HL-60 (cell line): ENCODE measurements at regions not wholly inside any gene's neighbourhood (a gene's known extent, or its start where the extent isn't known, plus 50 kb on each side); places are given as distances from the start of the nearest gene placed in this dataset.

Experiments used
- DNase-seq, 2 experiments: peaks; one replicate each; pipeline ENCODE4 v3.0.0-alpha.2; 2010 to 2020; ENCODE audit warnings: low read depth in 1 of 2, low spot score in 1 of 2
- H3K27ac ChIP-seq: fragments of 250-450 bp; sonication (Bioruptor Pico); replicated peaks from 2 replicates; pipeline ENCODE4 v1.5.1; 2020; ENCODE audit warnings: mild to moderate bottlenecking, moderate library complexity
- H3K27me3 ChIP-seq: fragments of 250-450 bp; sonication (Bioruptor Pico); 2 replicates; pipeline ENCODE4 v1.5.1; 2021; ENCODE audit warnings: mild to moderate bottlenecking, moderate library complexity; ENCODE audit not compliant: insufficient read depth, poor library complexity, severe bottlenecking
- H3K4me3 ChIP-seq: replicated peaks from 2 replicates; pipeline ENCODE4 v1.5.1; 2011; ENCODE audit warnings: mild to moderate bottlenecking, control low read depth, low read length; ENCODE audit not compliant: insufficient read depth
- GABPA ChIP-seq: IDR thresholded peaks from 2 replicates; pipeline ENCODE4 v1.6.1; 2012; ENCODE audit warnings: low read depth
- POLR2AphosphoS5 ChIP-seq: IDR thresholded peaks from 2 replicates; pipeline ENCODE4 v1.6.1; 2012; ENCODE audit warnings: low read depth
- SPI1 ChIP-seq: IDR thresholded peaks from 2 replicates; pipeline ENCODE4 v1.6.1; 2012; ENCODE audit warnings: low read depth, mild to moderate bottlenecking, borderline replicate concordance
- TF ChIP-seq, protein P1 (sequence below): IDR thresholded peaks from 2 replicates; pipeline ENCODE4 v1.6.1; 2012; ENCODE audit warnings: low read depth; ENCODE audit not compliant: insufficient replicate concordance
- TF ChIP-seq, protein P2 (sequence below): IDR thresholded peaks from one replicate; pipeline ENCODE4 v1.5.1; 2011; ENCODE audit warnings: low read length, control low read depth, inconsistent platforms; ENCODE audit not compliant: insufficient read depth

DNA sequence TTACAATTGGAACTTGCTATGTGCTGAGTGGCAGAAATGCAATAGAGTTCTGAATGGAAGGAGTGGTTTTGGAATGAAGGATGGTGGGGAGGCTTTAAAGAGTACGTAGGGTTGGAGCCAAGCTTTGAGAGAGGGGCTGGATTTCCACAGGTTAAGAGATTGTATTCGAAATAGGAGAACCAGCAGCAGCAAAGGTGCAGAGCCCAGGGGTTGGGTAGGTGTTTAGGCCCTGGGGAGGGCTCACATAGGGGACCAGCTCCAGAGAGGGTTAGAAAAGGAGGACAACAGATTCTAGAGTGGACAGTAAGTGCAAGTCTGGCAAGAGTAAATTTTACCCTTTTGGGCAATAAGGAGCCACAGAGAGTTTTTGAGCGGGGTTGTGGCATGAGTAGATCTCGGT, 297.2 kb downstream of the RPS24 start:
- TF ChIP-seq POLR2AphosphoS5 (no peak), SPI1 (no peak), GABPA (no peak)
- TF ChIP-seq, protein P1, sequence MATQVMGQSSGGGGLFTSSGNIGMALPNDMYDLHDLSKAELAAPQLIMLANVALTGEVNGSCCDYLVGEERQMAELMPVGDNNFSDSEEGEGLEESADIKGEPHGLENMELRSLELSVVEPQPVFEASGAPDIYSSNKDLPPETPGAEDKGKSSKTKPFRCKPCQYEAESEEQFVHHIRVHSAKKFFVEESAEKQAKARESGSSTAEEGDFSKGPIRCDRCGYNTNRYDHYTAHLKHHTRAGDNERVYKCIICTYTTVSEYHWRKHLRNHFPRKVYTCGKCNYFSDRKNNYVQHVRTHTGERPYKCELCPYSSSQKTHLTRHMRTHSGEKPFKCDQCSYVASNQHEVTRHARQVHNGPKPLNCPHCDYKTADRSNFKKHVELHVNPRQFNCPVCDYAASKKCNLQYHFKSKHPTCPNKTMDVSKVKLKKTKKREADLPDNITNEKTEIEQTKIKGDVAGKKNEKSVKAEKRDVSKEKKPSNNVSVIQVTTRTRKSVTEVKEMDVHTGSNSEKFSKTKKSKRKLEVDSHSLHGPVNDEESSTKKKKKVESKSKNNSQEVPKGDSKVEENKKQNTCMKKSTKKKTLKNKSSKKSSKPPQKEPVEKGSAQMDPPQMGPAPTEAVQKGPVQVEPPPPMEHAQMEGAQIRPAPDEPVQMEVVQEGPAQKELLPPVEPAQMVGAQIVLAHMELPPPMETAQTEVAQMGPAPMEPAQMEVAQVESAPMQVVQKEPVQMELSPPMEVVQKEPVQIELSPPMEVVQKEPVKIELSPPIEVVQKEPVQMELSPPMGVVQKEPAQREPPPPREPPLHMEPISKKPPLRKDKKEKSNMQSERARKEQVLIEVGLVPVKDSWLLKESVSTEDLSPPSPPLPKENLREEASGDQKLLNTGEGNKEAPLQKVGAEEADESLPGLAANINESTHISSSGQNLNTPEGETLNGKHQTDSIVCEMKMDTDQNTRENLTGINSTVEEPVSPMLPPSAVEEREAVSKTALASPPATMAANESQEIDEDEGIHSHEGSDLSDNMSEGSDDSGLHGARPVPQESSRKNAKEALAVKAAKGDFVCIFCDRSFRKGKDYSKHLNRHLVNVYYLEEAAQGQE, result no peak
- TF ChIP-seq, protein P2, sequence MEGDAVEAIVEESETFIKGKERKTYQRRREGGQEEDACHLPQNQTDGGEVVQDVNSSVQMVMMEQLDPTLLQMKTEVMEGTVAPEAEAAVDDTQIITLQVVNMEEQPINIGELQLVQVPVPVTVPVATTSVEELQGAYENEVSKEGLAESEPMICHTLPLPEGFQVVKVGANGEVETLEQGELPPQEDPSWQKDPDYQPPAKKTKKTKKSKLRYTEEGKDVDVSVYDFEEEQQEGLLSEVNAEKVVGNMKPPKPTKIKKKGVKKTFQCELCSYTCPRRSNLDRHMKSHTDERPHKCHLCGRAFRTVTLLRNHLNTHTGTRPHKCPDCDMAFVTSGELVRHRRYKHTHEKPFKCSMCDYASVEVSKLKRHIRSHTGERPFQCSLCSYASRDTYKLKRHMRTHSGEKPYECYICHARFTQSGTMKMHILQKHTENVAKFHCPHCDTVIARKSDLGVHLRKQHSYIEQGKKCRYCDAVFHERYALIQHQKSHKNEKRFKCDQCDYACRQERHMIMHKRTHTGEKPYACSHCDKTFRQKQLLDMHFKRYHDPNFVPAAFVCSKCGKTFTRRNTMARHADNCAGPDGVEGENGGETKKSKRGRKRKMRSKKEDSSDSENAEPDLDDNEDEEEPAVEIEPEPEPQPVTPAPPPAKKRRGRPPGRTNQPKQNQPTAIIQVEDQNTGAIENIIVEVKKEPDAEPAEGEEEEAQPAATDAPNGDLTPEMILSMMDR, result no peak
- no peak for DNase-seq
- Histone ChIP-seq H3K27ac (no peak overlapping the region), H3K4me3 (no peak overlapping the region), H3K27me3 (no peaks in the 10 kb centered on the region)

DNA sequence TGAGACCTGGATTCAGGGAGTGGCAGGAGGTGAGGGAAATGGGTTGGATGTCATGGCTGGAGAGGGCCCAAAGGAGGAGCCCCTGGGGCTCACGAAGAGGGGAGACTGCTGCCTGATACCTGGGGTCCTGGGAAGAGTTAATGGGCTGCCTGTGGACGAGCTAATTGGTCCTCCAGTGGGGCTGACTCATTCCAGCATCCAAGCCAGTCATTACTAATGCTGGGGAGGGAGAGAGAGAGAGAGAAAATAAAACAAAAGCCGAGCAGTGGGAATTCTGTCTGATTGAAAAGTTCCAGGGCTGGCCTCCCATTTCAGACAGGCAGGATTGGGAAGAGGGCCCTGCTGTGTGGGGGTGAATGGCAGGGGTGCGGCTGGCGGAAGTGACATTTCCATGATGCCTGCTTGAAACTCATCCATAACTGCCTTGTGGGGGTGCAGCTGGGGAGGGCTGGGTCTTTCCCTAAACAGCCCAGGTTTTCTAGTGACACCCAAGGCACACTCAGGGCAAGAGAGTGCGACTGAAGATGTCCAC, 297.8 kb downstream of the RPS24 start:
- TF ChIP-seq SPI1 (no peak), GABPA (no peak), POLR2AphosphoS5 (no peak)
- TF ChIP-seq, protein P1, result no peak
- TF ChIP-seq, protein P2, result no peak
- Histone ChIP-seq H3K4me3 (no peak overlapping the region), H3K27me3 (no peaks in the 10 kb centered on the region), H3K27ac (no peak overlapping the region)
- no peak for DNase-seq

DNA sequence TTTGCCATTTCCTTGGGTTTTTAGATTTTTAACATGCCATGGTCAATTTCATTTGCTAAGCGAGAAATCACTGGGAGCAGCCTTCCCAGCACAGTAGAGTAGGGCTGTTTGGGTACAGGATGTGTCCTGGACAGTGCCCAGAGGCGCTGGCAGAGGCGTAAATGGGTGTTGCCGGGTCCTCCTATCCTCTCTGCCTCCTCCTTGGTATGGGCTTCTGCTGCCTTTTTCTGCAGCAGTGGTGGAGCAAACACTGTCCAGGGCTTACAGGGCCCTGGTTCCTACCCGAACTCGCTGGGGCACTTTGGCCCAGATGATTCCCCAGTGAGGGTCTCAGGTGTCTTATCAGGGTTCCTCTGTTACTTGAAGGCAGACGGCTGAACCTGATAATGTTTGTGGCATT, 298.3 kb downstream of the RPS24 start:
- H3K4me3 ChIP-seq, result no peak overlapping the region
- no peaks in the 10 kb centered on the region for H3K27me3 ChIP-seq
- DNase-seq, result no peak
- TF ChIP-seq GABPA (no peak), POLR2AphosphoS5 (no peak), SPI1 (no peak)
- TF ChIP-seq, protein P1, result no peak
- TF ChIP-seq, protein P2, result no peak
- H3K27ac ChIP-seq, result no peak overlapping the region
